ENCODE measurements at regions not wholly inside any gene's neighbourhood (a gene's known extent, or its start where the extent isn't known, plus 50 kb on each side); places are given as distances from the start of the nearest gene placed in this dataset.
"Not testable (repeated sequence)": the region's sequence is repeated elsewhere in the genome, so short reads cannot be mapped to it uniquely, and the experiment has no call there.

- H3K9me3 Mint-ChIP-seq, result peaks cover 3% of the 10 kb centered on the region
- DNase-seq (ENCODE audit: low spot score in 2 of 2) (no peak), ATAC-seq (no peak)
- no peak overlapping the region for H3K4me3 Mint-ChIP-seq
- H3K27ac Mint-ChIP-seq, result no peak overlapping the region
- no peaks in the 10 kb centered on the region for H3K36me3 Mint-ChIP-seq
- no peaks in the 10 kb centered on the region for H3K4me1 Mint-ChIP-seq
Observed at GRCh38 chrX:147468600-147468999, 443.1 kb upstream of the FMR1 start.

GRCh38 chrX:147476008-147476407 is 435.7 kb upstream of the FMR1 start:
- no peak for ATAC-seq
- DNase-seq (ENCODE audit: low spot score in 2 of 2), result no peak

DNA sequence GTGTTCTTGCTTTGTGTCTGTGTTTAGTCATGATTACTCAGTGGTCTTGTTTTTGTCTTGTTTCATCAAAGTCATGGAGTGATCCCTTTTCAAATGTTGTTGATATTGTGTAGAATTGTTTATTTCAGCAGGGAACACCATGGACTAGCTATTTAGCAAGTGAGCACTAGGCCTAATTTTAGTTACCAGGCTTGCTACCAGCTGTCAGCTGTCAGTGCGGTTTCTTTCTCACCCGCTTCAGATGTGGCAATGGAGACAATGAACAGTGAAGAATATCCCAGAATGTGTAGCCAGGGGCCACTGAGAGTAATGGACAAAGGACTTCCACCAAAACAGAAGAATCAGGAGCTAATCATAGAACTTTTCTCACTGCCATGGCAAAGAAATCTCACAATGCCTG is 432.8 kb upstream of the FMR1 start:
- ATAC-seq, result no peak
- Mint-ChIP-seq H3K4me3 (no peak overlapping the region), H3K9me3 (peaks cover 7% of the 10 kb centered on the region), H3K4me1 (no peaks in the 10 kb centered on the region), H3K36me3 (no peaks in the 10 kb centered on the region), H3K27ac (no peak overlapping the region)
- DNase-seq (ENCODE audit: low spot score in 2 of 2), result no peak

More at GRCh38 chrX:147476008-147476407, 435.7 kb upstream of the FMR1 start:
- H3K9me3 Mint-ChIP-seq, result peaks cover 3% of the 10 kb centered on the region
- no peaks in the 10 kb centered on the region for H3K36me3 Mint-ChIP-seq
- no peak overlapping the region for H3K4me3 Mint-ChIP-seq
- H3K27ac Mint-ChIP-seq, result no peak overlapping the region
- no peaks in the 10 kb centered on the region for H3K4me1 Mint-ChIP-seq

DNA sequence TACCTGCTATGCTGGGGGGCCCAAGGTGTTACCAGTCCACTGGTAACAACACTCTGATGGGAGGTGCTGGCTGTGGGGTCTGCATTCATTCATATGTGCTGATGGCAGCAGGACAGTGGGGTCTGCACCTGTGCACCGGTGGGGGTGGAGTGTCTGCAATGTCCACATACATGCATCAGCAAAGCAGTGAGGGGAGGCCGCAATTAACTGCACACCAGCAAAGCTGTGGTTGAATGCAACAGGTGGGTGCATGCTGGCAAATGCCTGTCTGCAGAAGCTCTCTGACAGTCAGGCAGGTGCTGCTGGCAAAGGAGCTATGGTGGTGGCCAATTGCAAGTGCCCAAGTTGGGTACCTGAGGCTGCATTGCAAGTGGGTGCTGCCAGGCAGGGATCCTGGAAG is 426.5 kb upstream of the FMR1 start:
- Mint-ChIP-seq H3K9me3 (peaks cover 7% of the 10 kb centered on the region), H3K27ac (no peak overlapping the region), H3K4me3 (no peak overlapping the region), H3K4me1 (no peaks in the 10 kb centered on the region), H3K36me3 (no peaks in the 10 kb centered on the region)
- ATAC-seq (no peak), DNase-seq (ENCODE audit: low spot score in 2 of 2) (no peak)

DNA sequence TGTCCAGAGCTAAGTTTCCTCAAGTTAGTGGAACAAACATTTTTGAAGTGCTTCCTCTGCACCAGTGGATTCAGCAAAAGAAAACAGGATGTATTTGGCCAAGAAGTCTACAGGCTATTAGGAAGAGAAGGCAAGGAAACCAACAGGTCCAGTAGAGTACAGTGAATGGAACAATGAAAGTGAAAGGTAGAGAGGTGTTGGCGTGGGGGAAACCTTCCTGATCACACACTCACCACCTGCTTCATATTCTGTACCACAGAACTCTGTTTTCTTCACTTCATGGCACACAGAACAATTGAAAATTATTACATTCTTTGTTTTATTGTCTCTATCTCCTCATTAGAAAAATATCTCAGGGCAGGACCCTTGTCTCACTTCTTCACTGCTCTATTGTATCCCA is 417.4 kb upstream of the FMR1 start:
- ATAC-seq, result no peak
- Mint-ChIP-seq H3K4me1 (no peaks in the 10 kb centered on the region), H3K9me3 (peaks cover 7% of the 10 kb centered on the region), H3K27ac (no peak overlapping the region), H3K36me3 (no peaks in the 10 kb centered on the region), H3K4me3 (no peak overlapping the region)
- no peak for DNase-seq (ENCODE audit: low spot score in 2 of 2)

GRCh38 chrX:147498796-147499195 is 412.9 kb upstream of the FMR1 start:
- Mint-ChIP-seq H3K9me3 (peaks cover 7% of the 10 kb centered on the region), H3K36me3 (no peaks in the 10 kb centered on the region), H3K27ac (no peak overlapping the region), H3K4me3 (no peak overlapping the region), H3K4me1 (no peaks in the 10 kb centered on the region)
- ATAC-seq, result no peak
- no peak for DNase-seq (ENCODE audit: low spot score in 2 of 2)

DNA sequence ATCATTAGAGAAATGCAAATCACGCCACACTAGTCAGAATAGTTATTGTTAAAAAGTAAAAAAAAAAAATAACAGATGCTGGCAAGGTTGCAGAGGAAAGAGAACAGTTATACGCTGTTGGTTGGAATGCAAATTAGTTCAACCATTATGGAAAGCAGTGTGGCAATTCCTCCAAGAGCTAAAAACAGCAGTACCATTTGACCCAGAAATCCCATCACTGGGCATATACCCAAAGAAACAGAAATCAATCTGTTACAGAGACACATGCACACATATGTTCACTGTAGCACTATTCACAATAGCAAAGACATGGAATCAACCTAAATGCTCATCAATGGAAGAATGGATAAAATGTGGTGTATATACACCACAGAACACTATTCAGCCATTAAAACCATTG is 388.7 kb upstream of the FMR1 start:
- Mint-ChIP-seq H3K36me3 (no peaks in the 10 kb centered on the region), H3K9me3 (peaks cover 3% of the 10 kb centered on the region), H3K4me1 (no peaks in the 10 kb centered on the region), H3K4me3 (no peak overlapping the region), H3K27ac (no peak overlapping the region)
- no peak for ATAC-seq
- no peak for DNase-seq (ENCODE audit: low spot score in 2 of 2)

GRCh38 chrX:147533426-147533825 is 378.3 kb upstream of the FMR1 start:
- Mint-ChIP-seq H3K4me3 (no peak overlapping the region), H3K4me1 (no peaks in the 10 kb centered on the region), H3K9me3 (peaks cover 5% of the 10 kb centered on the region), H3K27ac (no peak overlapping the region), H3K36me3 (no peaks in the 10 kb centered on the region)
- ATAC-seq (no peak), DNase-seq (ENCODE audit: low spot score in 2 of 2) (no peak)

DNA sequence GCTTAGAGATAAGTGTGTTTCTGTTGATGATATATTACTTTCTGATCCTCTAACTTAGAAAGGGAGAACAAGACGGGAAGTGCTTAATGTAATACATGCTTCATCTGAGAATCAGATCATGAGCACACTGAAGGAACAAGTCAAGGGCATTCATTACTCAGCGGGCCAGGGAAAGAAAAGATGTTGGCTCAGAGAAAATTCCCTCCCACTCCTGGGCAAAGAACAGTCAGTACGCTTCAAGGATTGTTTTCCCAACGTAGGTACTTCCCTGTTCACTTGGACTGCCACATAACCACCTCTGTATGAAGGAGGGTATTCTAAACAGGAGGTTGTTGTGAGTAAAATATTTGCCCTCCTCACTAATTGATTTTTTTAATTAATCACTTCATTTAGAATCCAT is 374.5 kb upstream of the FMR1 start:
- Mint-ChIP-seq H3K9me3 (peaks cover 2% of the 10 kb centered on the region), H3K4me3 (no peak overlapping the region), H3K36me3 (no peaks in the 10 kb centered on the region), H3K4me1 (no peaks in the 10 kb centered on the region), H3K27ac (no peak overlapping the region)
- DNase-seq (ENCODE audit: low spot score in 2 of 2) (no peak), ATAC-seq (no peak)

- not testable (repeated sequence) for H3K36me3 Mint-ChIP-seq; H3K4me1 Mint-ChIP-seq; H3K9me3 Mint-ChIP-seq; DNase-seq (ENCODE audit: low spot score in 2 of 2); H3K27ac Mint-ChIP-seq; ATAC-seq; H3K4me3 Mint-ChIP-seq
Observed at GRCh38 chrX:147548023-147548422, 363.7 kb upstream of the FMR1 start.

DNA sequence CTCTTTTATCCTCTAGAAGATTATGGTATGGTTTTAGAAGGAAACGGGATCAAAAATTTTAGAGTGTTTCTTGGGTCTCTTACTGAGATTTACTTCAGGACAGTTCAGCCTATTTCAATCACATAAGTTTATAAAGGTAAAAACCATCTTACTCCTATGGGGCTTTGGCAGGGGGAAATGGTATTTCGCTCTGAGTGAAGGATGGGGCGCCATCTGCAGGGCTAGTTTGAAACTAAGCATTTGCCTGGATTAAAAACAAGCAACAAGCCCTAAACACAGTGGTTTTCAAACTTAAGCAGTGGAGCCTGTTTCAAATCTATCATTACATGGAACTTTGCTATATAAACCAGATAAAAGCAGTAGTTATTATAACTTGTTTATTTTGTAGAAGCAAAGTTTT is 361.5 kb upstream of the FMR1 start:
- DNase-seq (ENCODE audit: low spot score in 2 of 2), result no peak
- no peak overlapping the region for H3K27ac Mint-ChIP-seq
- no peaks in the 10 kb centered on the region for H3K4me1 Mint-ChIP-seq

DNA sequence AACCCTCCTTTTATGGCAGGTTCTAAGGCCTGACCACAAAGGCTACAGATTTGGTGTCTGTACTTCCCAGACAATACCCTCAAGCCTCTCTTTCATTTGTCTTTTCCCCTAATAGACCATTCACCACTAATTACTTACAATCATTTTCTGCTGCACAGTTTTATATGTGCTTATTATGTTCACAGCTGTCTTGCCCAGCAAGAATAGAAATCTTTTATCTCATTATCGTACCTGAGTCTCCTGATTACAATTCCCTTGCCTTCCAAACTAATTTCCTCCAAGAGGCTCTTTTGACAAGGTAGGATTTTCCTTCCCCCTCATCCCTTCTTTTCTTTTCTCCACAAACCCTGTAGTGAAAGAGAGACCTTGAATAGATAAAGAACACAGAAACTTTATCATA is 352.5 kb upstream of the FMR1 start:
- Mint-ChIP-seq H3K4me1 (no peaks in the 10 kb centered on the region), H3K9me3 (no peaks in the 10 kb centered on the region), H3K36me3 (no peaks in the 10 kb centered on the region), H3K27ac (no peak overlapping the region), H3K4me3 (no peak overlapping the region)
- DNase-seq (ENCODE audit: low spot score in 2 of 2) (no peak), ATAC-seq (no peak)

More for the DNA sequence above, 361.5 kb upstream of the FMR1 start:
- peaks cover 5% of the 10 kb centered on the region for H3K9me3 Mint-ChIP-seq
- no peak overlapping the region for H3K4me3 Mint-ChIP-seq
- H3K36me3 Mint-ChIP-seq, result no peaks in the 10 kb centered on the region
- ATAC-seq, result no peak

DNA sequence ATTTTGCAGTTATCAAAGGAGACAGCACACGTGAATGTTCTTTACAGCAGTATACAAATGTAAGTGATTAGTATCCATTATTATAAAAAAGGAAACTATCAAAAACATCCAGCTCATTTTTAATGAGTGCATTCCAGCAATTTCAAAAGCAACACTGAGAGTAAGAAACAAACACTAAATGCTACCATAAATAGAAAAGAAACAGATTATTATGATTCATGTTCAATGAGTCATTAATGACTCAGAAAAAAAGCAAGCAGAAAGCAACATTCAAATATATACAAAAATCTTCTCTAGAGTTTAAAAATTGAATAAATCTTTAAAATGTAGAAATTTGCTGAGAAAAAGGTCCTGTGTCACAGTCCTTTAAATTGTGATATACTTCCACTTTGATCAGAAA is 346.5 kb upstream of the FMR1 start:
- H3K9me3 Mint-ChIP-seq, result no peaks in the 10 kb centered on the region

DNA sequence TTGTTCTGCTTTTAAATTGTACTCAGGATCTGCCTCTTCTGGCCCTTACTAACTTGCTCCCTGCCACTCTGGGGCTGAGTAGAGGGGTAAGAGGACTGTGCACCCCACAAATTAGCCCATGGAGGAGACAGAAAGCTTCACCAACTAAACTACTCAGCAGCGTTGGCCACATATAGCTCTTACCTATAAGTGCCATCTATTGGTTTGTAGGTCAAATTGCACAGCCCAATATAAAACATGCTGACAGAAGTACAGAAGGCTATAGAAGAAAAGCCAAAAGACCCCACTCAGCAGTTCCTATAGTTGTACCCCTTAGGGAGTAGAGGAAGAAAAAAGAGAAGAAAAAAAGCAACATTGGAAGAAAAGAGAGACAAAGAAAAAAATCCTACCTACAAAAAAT is 341.2 kb upstream of the FMR1 start:
- DNase-seq (ENCODE audit: low spot score in 2 of 2) (no peak), ATAC-seq (no peak)
- H3K4me1 Mint-ChIP-seq, result no peaks in the 10 kb centered on the region
- H3K4me3 Mint-ChIP-seq, result no peak overlapping the region
- H3K9me3 Mint-ChIP-seq, result peaks cover 6% of the 10 kb centered on the region
- H3K36me3 Mint-ChIP-seq, result no peaks in the 10 kb centered on the region
- H3K27ac Mint-ChIP-seq, result no peak overlapping the region

More for the DNA sequence above, 346.5 kb upstream of the FMR1 start:
- H3K4me1 Mint-ChIP-seq, result no peaks in the 10 kb centered on the region
- ATAC-seq, result no peak
- no peaks in the 10 kb centered on the region for H3K36me3 Mint-ChIP-seq
- H3K27ac Mint-ChIP-seq, result no peak overlapping the region
- no peak for DNase-seq (ENCODE audit: low spot score in 2 of 2)
- no peak overlapping the region for H3K4me3 Mint-ChIP-seq

DNA sequence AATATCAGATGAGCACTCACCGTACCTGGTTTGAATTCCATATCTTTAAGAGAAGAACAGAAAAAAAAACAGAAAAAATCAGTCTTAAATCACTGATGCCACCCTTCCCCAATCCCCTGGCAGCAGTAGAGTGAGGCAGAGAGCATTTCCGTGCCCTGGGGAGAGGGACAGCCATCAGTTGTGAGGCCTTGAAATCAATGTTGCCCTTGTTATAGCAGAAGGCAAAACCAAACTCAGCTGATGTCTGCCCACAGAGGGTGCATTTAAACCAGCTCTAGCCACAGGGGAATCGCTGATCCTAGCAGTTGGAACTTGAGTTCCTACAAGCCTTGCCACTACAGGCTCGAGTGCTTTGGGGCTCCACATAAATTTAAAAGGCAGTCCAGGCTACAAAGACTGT is 338.5 kb upstream of the FMR1 start:
- Mint-ChIP-seq H3K4me1 (no peaks in the 10 kb centered on the region), H3K36me3 (no peaks in the 10 kb centered on the region), H3K4me3 (no peak overlapping the region), H3K27ac (no peak overlapping the region), H3K9me3 (peaks cover 6% of the 10 kb centered on the region)
- no peak for ATAC-seq
- DNase-seq (ENCODE audit: low spot score in 2 of 2), result no peak

DNA sequence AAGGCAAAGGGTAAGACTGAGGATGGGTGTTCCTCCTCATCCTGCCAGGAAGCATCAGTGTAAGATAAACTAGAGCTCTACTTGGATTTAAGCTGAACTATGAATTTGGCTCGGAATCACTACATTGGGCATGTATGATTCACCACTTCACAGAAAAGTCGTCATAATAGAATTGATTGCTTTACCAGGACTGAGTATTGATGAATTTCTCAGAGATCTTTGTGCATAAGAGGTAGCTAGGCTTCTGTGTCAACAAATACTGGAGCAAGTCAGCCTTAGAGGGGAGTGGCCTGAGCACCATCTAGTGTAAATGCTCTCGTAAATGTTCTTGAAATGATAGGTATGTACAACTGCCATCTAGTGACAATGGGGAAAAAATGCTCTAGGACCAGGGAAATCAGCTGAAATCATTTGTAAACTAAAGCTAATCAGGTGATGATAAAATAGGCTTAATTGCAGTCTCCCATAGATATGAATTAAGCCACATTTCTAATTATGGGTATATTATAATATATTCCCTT is 309.5 kb upstream of the FMR1 start:
- Mint-ChIP-seq H3K9me3 (no peaks in the 10 kb centered on the region), H3K4me3 (no peak overlapping the region), H3K27ac (no peak overlapping the region), H3K36me3 (no peaks in the 10 kb centered on the region), H3K4me1 (no peaks in the 10 kb centered on the region)
- no peak for ATAC-seq
- no peak for DNase-seq (ENCODE audit: low spot score in 2 of 2)

GRCh38 chrX:147626605-147627004 is 285.1 kb upstream of the FMR1 start:
- DNase-seq (ENCODE audit: low spot score in 2 of 2) (no peak), ATAC-seq (no peak)
- Mint-ChIP-seq H3K9me3 (no peaks in the 10 kb centered on the region), H3K4me3 (no peak overlapping the region), H3K36me3 (no peaks in the 10 kb centered on the region), H3K27ac (no peak overlapping the region), H3K4me1 (no peaks in the 10 kb centered on the region)

Data from stimulated activated effector memory CD8-positive, alpha-beta T cell treated with anti-CD3 and anti-CD28 coated beads, Interleukin-12 subunit alpha, Interleukin-12 subunit beta, amount 100 ng/mL, for 72 hours (primary cell).